ENCODE measurements at regions not wholly inside any gene's neighbourhood (a gene's known extent, or its start where the extent isn't known, plus 50 kb on each side); places are given as distances from the start of the nearest gene placed in this dataset.

DNA sequence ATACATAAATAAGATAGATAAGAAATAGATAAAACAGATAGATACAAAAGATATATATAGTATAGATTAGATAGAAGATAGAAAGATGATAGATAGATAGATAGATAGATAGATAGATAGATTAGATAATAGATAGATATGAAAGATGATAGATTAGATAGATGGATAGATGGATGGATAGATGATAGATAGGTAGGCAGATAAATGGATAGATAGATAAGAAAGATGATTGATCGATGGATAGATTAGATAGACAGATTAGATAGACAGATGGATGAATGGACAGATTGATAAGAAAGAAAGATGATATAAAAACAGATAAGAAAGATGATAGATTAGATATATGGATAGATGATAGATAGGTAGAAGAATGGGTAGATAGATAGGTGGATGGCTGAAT is 90.3 kb downstream of the SMIM20 start:
- H3K9me3 ChIP-seq (ENCODE audit: severe bottlenecking) = peaks cover 5% of the 10 kb centered on the region
- TF ChIP-seq, protein P1, sequence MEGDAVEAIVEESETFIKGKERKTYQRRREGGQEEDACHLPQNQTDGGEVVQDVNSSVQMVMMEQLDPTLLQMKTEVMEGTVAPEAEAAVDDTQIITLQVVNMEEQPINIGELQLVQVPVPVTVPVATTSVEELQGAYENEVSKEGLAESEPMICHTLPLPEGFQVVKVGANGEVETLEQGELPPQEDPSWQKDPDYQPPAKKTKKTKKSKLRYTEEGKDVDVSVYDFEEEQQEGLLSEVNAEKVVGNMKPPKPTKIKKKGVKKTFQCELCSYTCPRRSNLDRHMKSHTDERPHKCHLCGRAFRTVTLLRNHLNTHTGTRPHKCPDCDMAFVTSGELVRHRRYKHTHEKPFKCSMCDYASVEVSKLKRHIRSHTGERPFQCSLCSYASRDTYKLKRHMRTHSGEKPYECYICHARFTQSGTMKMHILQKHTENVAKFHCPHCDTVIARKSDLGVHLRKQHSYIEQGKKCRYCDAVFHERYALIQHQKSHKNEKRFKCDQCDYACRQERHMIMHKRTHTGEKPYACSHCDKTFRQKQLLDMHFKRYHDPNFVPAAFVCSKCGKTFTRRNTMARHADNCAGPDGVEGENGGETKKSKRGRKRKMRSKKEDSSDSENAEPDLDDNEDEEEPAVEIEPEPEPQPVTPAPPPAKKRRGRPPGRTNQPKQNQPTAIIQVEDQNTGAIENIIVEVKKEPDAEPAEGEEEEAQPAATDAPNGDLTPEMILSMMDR (IDR thresholded peaks at IDR 0.05; ENCODE audit: low read depth, low read length) = no peak
- no peaks in the 10 kb centered on the region for H3K36me3 ChIP-seq
- H3K27ac ChIP-seq = no peak overlapping the region
- no peak for DNase-seq
- no peaks in the 10 kb centered on the region for H3K27me3 ChIP-seq (ENCODE audit: insufficient read depth, low read depth, severe bottlenecking)
- no peak overlapping the region for H3K4me3 ChIP-seq (ENCODE audit: low read depth, low read length)

DNA sequence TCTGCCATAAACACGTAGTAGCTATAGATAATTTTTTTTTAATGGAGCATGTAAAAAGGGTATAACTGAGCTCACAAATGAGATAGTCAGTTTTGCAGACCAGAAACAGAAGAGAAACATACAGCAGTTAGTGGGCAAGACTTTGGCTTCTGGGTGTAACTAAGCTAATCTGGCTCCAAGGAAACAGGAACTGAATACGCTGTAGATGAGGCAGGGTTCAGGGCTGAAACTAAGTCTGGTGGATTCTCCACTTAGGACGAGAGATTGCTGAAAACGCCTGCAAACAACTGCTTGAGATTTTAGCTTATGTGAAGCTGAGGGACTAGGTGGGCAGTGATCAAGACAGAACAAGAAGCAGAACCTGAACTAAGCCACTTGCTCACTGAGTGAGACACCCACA is 91.7 kb downstream of the SMIM20 start:
- H3K27ac ChIP-seq = no peak overlapping the region
- H3K36me3 ChIP-seq = no peaks in the 10 kb centered on the region
- no peak overlapping the region for H3K4me3 ChIP-seq (ENCODE audit: low read depth, low read length)
- no peak for DNase-seq
- no peaks in the 10 kb centered on the region for H3K27me3 ChIP-seq (ENCODE audit: insufficient read depth, low read depth, severe bottlenecking)
- TF ChIP-seq, protein P1 (IDR thresholded peaks at IDR 0.05; ENCODE audit: low read depth, low read length) = no peak
- peaks cover 5% of the 10 kb centered on the region for H3K9me3 ChIP-seq (ENCODE audit: severe bottlenecking)

DNA sequence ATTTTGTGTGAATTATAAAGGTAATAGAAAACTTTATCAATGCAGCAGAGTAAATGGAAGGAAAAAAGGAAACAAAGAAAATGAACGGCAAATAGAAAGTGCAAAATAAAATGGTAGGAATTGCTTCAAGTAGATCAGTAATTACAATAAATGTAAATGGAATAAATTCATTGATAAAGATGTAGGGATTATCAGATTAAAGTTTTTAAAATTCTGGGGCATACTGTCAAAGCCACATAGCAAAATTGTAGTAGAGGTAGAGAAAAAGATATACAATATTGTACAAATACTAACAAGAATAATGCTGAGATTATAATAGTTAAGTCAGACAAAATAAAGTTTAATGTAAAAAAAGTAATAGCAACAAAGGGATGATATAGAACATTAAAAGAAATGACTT is 94.7 kb downstream of the SMIM20 start:
- Histone ChIP-seq H3K36me3 (no peaks in the 10 kb centered on the region), H3K27me3 (ENCODE audit: insufficient read depth, low read depth, severe bottlenecking) (no peaks in the 10 kb centered on the region), H3K9me3 (ENCODE audit: severe bottlenecking) (peaks cover 5% of the 10 kb centered on the region), H3K4me3 (ENCODE audit: low read depth, low read length) (no peak overlapping the region), H3K27ac (no peak overlapping the region)
- no peak for DNase-seq
- TF ChIP-seq, protein P1 (IDR thresholded peaks at IDR 0.05; ENCODE audit: low read depth, low read length) = no peak

DNA sequence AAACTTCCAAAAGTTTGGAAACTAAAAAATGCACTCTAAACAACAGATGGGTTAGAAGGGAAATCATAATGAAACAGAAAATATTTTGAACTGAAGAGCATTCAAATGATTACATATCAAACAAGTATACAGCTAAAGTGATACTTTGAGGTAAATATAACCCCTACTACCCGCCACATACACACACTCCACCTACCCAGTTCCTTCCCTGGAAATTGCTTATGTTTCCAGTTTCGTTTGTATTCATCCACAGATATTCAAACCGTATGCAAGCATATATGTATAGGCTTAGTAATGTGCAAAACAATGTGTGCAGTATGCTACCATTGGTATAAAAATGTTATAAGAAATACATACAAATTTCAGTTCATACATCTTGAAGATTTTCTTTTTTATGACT is 95.5 kb downstream of the SMIM20 start:
- Histone ChIP-seq H3K36me3 (no peaks in the 10 kb centered on the region), H3K27me3 (ENCODE audit: insufficient read depth, low read depth, severe bottlenecking) (no peaks in the 10 kb centered on the region), H3K27ac (no peak overlapping the region), H3K4me3 (ENCODE audit: low read depth, low read length) (no peak overlapping the region), H3K9me3 (ENCODE audit: severe bottlenecking) (peaks cover 5% of the 10 kb centered on the region)
- TF ChIP-seq, protein P1 (IDR thresholded peaks at IDR 0.05; ENCODE audit: low read depth, low read length) = no peak
- DNase-seq = no peak

DNA sequence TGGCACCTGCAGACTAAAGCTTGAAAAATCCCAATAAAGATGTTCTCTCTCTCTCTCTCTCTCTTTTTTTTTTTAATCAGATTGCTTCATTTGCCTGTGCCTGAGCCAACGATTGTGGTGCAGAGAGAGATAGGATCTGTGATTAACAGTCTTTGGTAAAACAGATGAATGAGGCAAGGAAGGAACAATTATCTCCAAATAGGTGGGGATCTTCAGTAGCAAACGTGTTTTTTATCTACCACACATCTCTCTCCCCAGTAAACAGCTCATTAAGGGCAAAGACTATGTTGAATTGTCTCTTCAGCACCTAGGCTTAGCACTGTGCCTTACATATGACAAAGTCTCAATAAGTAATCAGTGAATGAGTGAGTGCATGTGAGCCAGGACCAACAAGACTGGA is 96.3 kb downstream of the SMIM20 start:
- H3K4me3 ChIP-seq (ENCODE audit: low read depth, low read length) = no peak overlapping the region
- DNase-seq = no peak

DNA sequence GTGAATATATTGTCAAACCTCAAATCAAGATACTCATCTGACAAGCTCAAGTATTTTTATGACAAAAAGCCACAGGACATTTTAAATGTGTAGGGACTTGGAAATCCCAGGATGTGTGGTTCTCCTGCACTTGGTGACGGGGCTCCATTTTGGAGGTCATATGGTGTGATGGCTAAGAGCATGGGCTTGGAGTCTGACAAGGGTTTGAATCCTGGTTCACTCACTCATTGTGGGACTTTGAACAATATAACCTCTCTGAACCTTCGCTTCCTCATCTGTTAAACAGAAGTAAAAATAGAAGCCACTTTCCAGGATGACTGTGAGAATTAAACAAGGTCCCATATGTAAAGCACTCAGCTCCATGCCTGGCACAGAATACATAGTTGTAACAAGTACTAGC is 99.6 kb downstream of the SMIM20 start:
- H3K27ac ChIP-seq = no peak overlapping the region
- TF ChIP-seq, protein P1 (IDR thresholded peaks at IDR 0.05; ENCODE audit: low read depth, low read length) = no peak
- no peaks in the 10 kb centered on the region for H3K36me3 ChIP-seq
- peaks cover 2% of the 10 kb centered on the region for H3K9me3 ChIP-seq (ENCODE audit: severe bottlenecking)
- no peaks in the 10 kb centered on the region for H3K27me3 ChIP-seq (ENCODE audit: insufficient read depth, low read depth, severe bottlenecking)
- H3K4me3 ChIP-seq (ENCODE audit: low read depth, low read length) = no peak overlapping the region
- DNase-seq = no peak

More for the DNA sequence above, 96.3 kb downstream of the SMIM20 start:
- peaks cover 5% of the 10 kb centered on the region for H3K9me3 ChIP-seq (ENCODE audit: severe bottlenecking)
- TF ChIP-seq, protein P1 (IDR thresholded peaks at IDR 0.05; ENCODE audit: low read depth, low read length) = no peak
- no peaks in the 10 kb centered on the region for H3K27me3 ChIP-seq (ENCODE audit: insufficient read depth, low read depth, severe bottlenecking)
- no peak overlapping the region for H3K27ac ChIP-seq
- H3K36me3 ChIP-seq = no peaks in the 10 kb centered on the region
